HEK293T (cell line): ENCODE measurements at regions not wholly inside any gene's neighbourhood (a gene's known extent, or its start where the extent isn't known, plus 50 kb on each side); places are given as distances from the start of the nearest gene placed in this dataset.

Experiments used
- CTCF ChIA-PET: fragments of 350-600 bp; formaldehyde crosslinking; extraction: SDS; loops from one replicate; lab custom pipeline; 2021; ENCODE audit warnings: antibody characterized with exemption, inconsistent platforms; lab: Yijun Ruan, JAX
- POLR2A ChIA-PET: fragments of 350-600 bp; formaldehyde crosslinking; extraction: SDS; loops from one replicate; lab custom pipeline; 2020; ENCODE audit warnings: antibody characterized with exemption, inconsistent platforms; lab: Yijun Ruan, JAX
- DNase-seq: peaks from one replicate; pipeline ENCODE4 v3.0.0; 2012; ENCODE audit warnings: mixed read lengths; ENCODE audit errors: extremely low spot score
- ARNT ChIP-seq: fragments of 450-650 bp; IDR thresholded peaks from 2 replicates; pipeline ENCODE4 v1.6.1; 2017; ENCODE audit warnings: mild to moderate bottlenecking
- BHLHE40 ChIP-seq: fragments of 450-650 bp; IDR thresholded peaks from 2 replicates; pipeline ENCODE4 v1.6.1; 2016; ENCODE audit warnings: mild to moderate bottlenecking, moderate library complexity, borderline replicate concordance
- CTBP1 ChIP-seq: fragments of 450-650 bp; IDR thresholded peaks from 2 replicates; pipeline ENCODE4 v1.6.1; 2016; ENCODE audit warnings: borderline replicate concordance
- ELF4 ChIP-seq: fragments of 450-650 bp; IDR thresholded peaks from 2 replicates; pipeline ENCODE4 v1.6.1; 2017; ENCODE audit warnings: antibody characterized with exemption
- FOXA1 ChIP-seq: fragments of 450-650 bp; IDR thresholded peaks from 2 replicates; pipeline ENCODE4 v1.6.1; 2016; ENCODE audit warnings: mild to moderate bottlenecking
- FOXK2 ChIP-seq: fragments of 450-650 bp; IDR thresholded peaks from 2 replicates; pipeline ENCODE4 v1.6.1; 2016; ENCODE audit warnings: mild to moderate bottlenecking
- FOXM1 ChIP-seq: fragments of 450-650 bp; IDR thresholded peaks from 2 replicates; pipeline ENCODE4 v1.6.1; 2017; ENCODE audit warnings: mild to moderate bottlenecking, borderline replicate concordance
- HDGF ChIP-seq: fragments of 450-650 bp; IDR thresholded peaks from 2 replicates; pipeline ENCODE4 v1.6.1; 2017; ENCODE audit warnings: antibody characterized with exemption, borderline replicate concordance
- L3MBTL2 ChIP-seq: fragments of 450-650 bp; conservative IDR thresholded peaks from 2 replicates; pipeline ENCODE4 v1.6.1; 2016; ENCODE audit warnings: mild to moderate bottlenecking
- LEF1 ChIP-seq: fragments of 450-650 bp; IDR thresholded peaks from 2 replicates; pipeline ENCODE4 v1.6.1; 2017; ENCODE audit warnings: mild to moderate bottlenecking, borderline replicate concordance
- NFRKB ChIP-seq: fragments of 450-650 bp; IDR thresholded peaks from 2 replicates; pipeline ENCODE4 v1.6.1; 2016; ENCODE audit warnings: mild to moderate bottlenecking, moderate library complexity
- SP1 ChIP-seq: fragments of 450-650 bp; IDR thresholded peaks from 2 replicates; pipeline ENCODE4 v1.6.1; 2017
- SUZ12 ChIP-seq: fragments of 450-650 bp; IDR thresholded peaks from 2 replicates; pipeline ENCODE4 v1.6.1; 2016; ENCODE audit warnings: mild to moderate bottlenecking
- TARDBP ChIP-seq: fragments of 450-650 bp; IDR thresholded peaks from 2 replicates; pipeline ENCODE4 v1.6.1; 2016
- ZNF384 ChIP-seq: fragments of 450-650 bp; IDR thresholded peaks from 2 replicates; pipeline ENCODE4 v1.6.1; 2016
- TF ChIP-seq, protein P1 (sequence below): fragments of 450-650 bp; IDR thresholded peaks from 2 replicates; pipeline ENCODE4 v1.6.1; 2016

DNA sequence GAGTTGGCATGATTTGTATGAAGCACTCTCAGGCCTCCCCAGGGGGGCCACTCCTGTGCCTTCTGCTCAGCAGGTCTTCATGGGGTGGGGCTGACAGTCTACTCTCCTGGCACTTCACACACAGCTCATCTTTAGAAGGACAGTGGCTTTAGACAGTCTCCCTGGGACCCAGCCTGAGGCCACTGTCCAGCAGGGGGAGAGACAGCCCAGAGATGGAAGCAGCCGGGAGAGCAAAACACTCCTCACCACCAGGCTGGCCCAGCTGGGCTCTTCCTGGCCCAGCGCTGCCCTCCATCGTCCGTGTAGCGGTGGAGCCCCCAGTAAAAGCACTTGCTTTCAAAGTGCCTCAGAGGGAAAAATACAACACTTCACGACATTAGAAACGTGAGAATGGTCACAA lies 62.0 kb upstream of the CRHR1 start:
- CTCF ChIA-PET = interaction anchor here (0.6 to 1.0 kb wide), 5 partner anchors 36 to 297 kb away, joined by 3 read pairs; no protein-coding TSS in a partner anchor
- peak; percentile 52 for DNase-seq
- POLR2A ChIA-PET = no interaction called here
- TF ChIP-seq ELF4 (no peak), ZNF384 (no peak), NFRKB (no peak), FOXK2 (no peak), SUZ12 (no peak), FOXA1 (no peak), CTBP1 (no peak), ARNT (no peak), BHLHE40 (no peak), HDGF (no peak), L3MBTL2 (no peak), LEF1 (no peak)
- TF ChIP-seq, protein P1, sequence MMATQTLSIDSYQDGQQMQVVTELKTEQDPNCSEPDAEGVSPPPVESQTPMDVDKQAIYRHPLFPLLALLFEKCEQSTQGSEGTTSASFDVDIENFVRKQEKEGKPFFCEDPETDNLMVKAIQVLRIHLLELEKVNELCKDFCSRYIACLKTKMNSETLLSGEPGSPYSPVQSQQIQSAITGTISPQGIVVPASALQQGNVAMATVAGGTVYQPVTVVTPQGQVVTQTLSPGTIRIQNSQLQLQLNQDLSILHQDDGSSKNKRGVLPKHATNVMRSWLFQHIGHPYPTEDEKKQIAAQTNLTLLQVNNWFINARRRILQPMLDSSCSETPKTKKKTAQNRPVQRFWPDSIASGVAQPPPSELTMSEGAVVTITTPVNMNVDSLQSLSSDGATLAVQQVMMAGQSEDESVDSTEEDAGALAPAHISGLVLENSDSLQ = no peak

DNA sequence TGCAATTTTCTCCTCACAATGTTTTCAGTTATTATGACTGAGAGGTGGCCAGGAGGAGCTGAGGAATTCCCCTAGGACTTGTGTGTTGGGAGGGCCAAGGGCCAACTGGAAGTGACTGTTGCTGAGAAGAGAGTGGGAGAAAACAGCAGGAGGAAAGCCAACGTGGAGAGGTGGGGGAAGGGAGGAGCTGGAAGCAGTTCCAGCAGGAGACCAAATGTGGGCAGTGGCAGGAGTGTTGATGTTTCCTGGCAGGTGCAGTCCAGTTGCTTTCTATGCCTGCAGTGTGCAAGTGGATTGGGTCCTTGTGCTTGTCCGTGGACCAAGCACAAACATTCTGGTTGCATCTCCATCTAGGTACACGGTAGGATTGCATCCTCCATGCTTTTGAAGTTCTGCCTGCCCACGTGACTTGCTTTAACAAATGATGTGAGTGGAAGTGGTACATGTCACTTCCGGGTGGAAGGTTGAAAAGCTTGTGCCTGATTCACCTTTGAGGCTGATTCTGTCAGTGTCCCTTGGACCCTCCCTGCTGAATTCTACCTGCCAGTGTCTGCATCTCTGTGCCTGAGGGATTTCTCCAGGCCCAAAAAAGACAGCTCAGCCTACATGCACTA lies 54.7 kb upstream of the CRHR1 start:
- no peak for DNase-seq
- CTCF ChIA-PET = no interaction called here
- TF ChIP-seq ZNF384 (no peak), FOXM1 (no peak), FOXA1 (no peak)
- POLR2A ChIA-PET = no interaction called here

- ChIA-PET POLR2A (interaction anchor here (1.3 kb wide), 1 partner anchor 9 kb away, joined by 3 read pairs; no protein-coding TSS in a partner anchor), CTCF (no interaction called here)
- no peak for DNase-seq
- TF ChIP-seq FOXK2 (no peak), ARNT (no peak), FOXA1 (no peak), HDGF (no peak), CTBP1 (no peak), BHLHE40 (no peak), SUZ12 (no peak), FOXM1 (no peak), L3MBTL2 (no peak), LEF1 (no peak), ELF4 (no peak), TARDBP (no peak), SP1 (no peak), ZNF384 (no peak)
- TF ChIP-seq, protein P1 = no peak
Observed at GRCh38 chr17:45730192-45730591, 53.9 kb upstream of the CRHR1 start.

- no peak for DNase-seq
- POLR2A ChIA-PET = interaction anchor here (1.3 kb wide), 1 partner anchor 11 kb away, joined by 3 read pairs; no protein-coding TSS in a partner anchor
- TF ChIP-seq, protein P1 = no peak
- TF ChIP-seq TARDBP = no peak
- no peak for TF ChIP-seq ZNF384
- TF ChIP-seq SP1 = no peak
- no peak for TF ChIP-seq SUZ12
- TF ChIP-seq FOXK2 = no peak
- TF ChIP-seq NFRKB = no peak
- TF ChIP-seq ARNT = no peak
- TF ChIP-seq HDGF = no peak
- CTCF ChIA-PET = no interaction called here
Observed at GRCh38 chr17:45731459-45731858, 52.7 kb upstream of the CRHR1 start.

DNA sequence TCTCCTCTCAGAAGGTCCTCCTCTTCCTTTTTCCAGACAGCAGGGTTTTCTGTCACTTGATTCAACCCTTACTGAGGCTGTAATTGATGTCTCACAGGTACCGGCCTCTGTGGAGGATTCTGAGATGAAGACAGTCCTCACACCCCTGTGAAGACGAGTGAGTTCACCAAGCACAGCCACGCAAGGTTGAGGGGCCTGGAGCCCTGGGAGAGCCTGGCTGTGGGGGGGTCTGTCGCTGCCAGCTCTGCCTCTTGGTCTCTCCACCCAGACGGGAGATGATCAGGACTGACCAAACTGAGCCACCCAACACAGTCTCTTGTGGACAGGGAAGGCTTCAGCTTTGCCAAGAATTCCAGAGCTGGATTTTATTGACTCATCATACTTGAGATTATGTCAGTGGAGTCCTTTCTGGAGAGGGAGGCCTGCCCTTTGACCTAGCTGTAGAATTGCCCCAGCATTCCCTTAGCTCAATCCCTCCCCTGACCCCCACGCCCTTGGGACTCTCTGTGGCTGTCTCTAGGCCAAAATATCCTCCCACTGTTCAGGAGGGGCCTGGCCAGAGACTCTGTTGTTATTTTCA lies 51.1 kb upstream of the CRHR1 start:
- no peak for TF ChIP-seq FOXK2
- no peak for TF ChIP-seq FOXA1
- TF ChIP-seq ZNF384 = no peak
- no peak for TF ChIP-seq SUZ12
- TF ChIP-seq SP1 = no peak
- no peak for TF ChIP-seq ELF4
- no peak for TF ChIP-seq CTBP1
- no peak for TF ChIP-seq ARNT
- ChIA-PET POLR2A (interaction anchor here (0.6 kb wide), 1 partner anchor 24 kb away, joined by 3 read pairs; no protein-coding TSS in a partner anchor), CTCF (interaction anchor here (1.2 kb wide), 1 partner anchor 13 kb away, joined by 3 read pairs; no protein-coding TSS in a partner anchor)
- no peak for DNase-seq

- ChIA-PET CTCF (no interaction called here), POLR2A (no interaction called here)
- DNase-seq = no peak
- TF ChIP-seq HDGF (no peak), FOXM1 (no peak)
- TF ChIP-seq, protein P1 = no peak
Observed at GRCh38 chr17:45733781-45734180, 50.3 kb upstream of the CRHR1 start.
